PC-3 (cell line): ENCODE measurements at regions not wholly inside any gene's neighbourhood (a gene's known extent, or its start where the extent isn't known, plus 50 kb on each side); places are given as distances from the start of the nearest gene placed in this dataset.

ENCODE experiments used
- ATAC-seq: fragments of 200-7000 bp; cut with Tn5 transposase; 2 replicates; pipeline ENCODE4 v1.9.1; 2020; ENCODE audit warnings: mild to moderate bottlenecking, moderate library complexity
- BruUV-seq: library from RNA; stranded (reverse); fragments of 400-500 nt; replicated peaks from 2 replicates; lab custom pipeline; 2021; lab: Mats Ljungman, UMichigan
- CTCF ChIA-PET: fragments of 300-600 bp; sonication (Branson Sonifier 250); formaldehyde crosslinking; loops from one replicate; lab custom pipeline; 2022; ENCODE audit warnings: antibody characterized with exemption; lab: Charles Lee
- POLR2A ChIA-PET: fragments of 300-600 bp; sonication (Branson Sonifier 250); formaldehyde crosslinking; loops from one replicate; lab custom pipeline; 2022; ENCODE audit warnings: antibody characterized with exemption; ENCODE audit not compliant: unreplicated experiment; lab: Charles Lee
- DNase-seq: peaks from one replicate; pipeline ENCODE4 v3.0.0-alpha.2; 2015
- H2AFZ ChIP-seq: fragments of 300-600 bp; sonication (generic); 2 replicates; pipeline ENCODE4 v1.6.0; 2016; ENCODE audit warnings: antibody characterized with exemption, low read length
- H3F3A ChIP-seq: fragments of 300-600 bp; sonication (generic); one replicate; pipeline ENCODE4 v1.6.0; 2017; ENCODE audit warnings: antibody characterized with exemption, low read length, control low read depth, mild to moderate bottlenecking; ENCODE audit not compliant: unreplicated experiment
- H3K27ac ChIP-seq: fragments of 300-600 bp; sonication (generic); 2 replicates; pipeline ENCODE4 v1.5.1; 2016; ENCODE audit warnings: mild to moderate bottlenecking, low read length
- H3K27me3 ChIP-seq: fragments of 300-600 bp; sonication (generic); 2 replicates; pipeline ENCODE4 v1.6.1; 2016; ENCODE audit warnings: low read length, mixed read lengths
- H3K36me3 ChIP-seq: fragments of 300-600 bp; sonication (generic); 2 replicates; pipeline ENCODE4 v1.6.1; 2016; ENCODE audit warnings: low read depth, mixed run types, low read length, mixed read lengths
- H3K4me1 ChIP-seq: fragments of 300-600 bp; sonication (generic); 2 replicates; pipeline ENCODE4 v1.5.1; 2016; ENCODE audit warnings: low read length; ENCODE audit not compliant: insufficient read depth
- H3K4me2 ChIP-seq: fragments of 300-600 bp; sonication (generic); 2 replicates; pipeline ENCODE4 v1.6.0; 2016; ENCODE audit warnings: low read length
- H3K4me3 ChIP-seq: fragments of 300-600 bp; sonication (generic); 2 replicates; pipeline ENCODE4 v1.5.1; 2016; ENCODE audit warnings: mild to moderate bottlenecking, low read length, mixed read lengths
- H3K79me2 ChIP-seq: fragments of 300-600 bp; sonication (generic); 2 replicates; pipeline ENCODE4 v1.6.1; 2017; ENCODE audit warnings: low read length, mixed read lengths
- H3K9ac ChIP-seq: fragments of 300-600 bp; sonication (generic); 2 replicates; pipeline ENCODE4 v1.6.0; 2016; ENCODE audit warnings: mild to moderate bottlenecking, low read length
- H3K9me2 ChIP-seq: fragments of 300-600 bp; sonication (generic); replicated peaks from 2 replicates; pipeline ENCODE4 v1.6.1; 2016; ENCODE audit warnings: mixed run types, low read length, mixed read lengths
- H3K9me3 ChIP-seq: fragments of 300-600 bp; sonication (generic); 2 replicates; pipeline ENCODE4 v1.6.1; 2016; ENCODE audit warnings: low read length, mixed read lengths
- H4K20me1 ChIP-seq: fragments of 300-600 bp; sonication (generic); 2 replicates; pipeline ENCODE4 v1.6.1; 2016; ENCODE audit warnings: low read length, mixed read lengths
- CTCF ChIP-seq: fragments of 300-600 bp; sonication (generic); conservative IDR thresholded peaks from 2 replicates; pipeline ENCODE4 v1.5.1; 2017; ENCODE audit warnings: antibody characterized with exemption, low read depth, mild to moderate bottlenecking, low read length
- EZH2 ChIP-seq: fragments of 300-600 bp; sonication (generic); IDR thresholded peaks from one replicate; pipeline ENCODE4 v1.6.1; 2017; ENCODE audit warnings: antibody characterized with exemption, mild to moderate bottlenecking, low read length; ENCODE audit not compliant: unreplicated experiment
- EZH2phosphoT487 ChIP-seq: fragments of 300-600 bp; sonication (generic); IDR thresholded peaks from 2 replicates; pipeline ENCODE4 v1.6.1; 2018; ENCODE audit warnings: mild to moderate bottlenecking, antibody characterized with exemption, low read length, borderline replicate concordance
- intact Hi-C: fragments of 100-400 bp; cut with micrococcal nuclease; formaldehyde crosslinking; loops from 2 replicates; pipeline ENCODE4 v1.9.0; 2023

DNA sequence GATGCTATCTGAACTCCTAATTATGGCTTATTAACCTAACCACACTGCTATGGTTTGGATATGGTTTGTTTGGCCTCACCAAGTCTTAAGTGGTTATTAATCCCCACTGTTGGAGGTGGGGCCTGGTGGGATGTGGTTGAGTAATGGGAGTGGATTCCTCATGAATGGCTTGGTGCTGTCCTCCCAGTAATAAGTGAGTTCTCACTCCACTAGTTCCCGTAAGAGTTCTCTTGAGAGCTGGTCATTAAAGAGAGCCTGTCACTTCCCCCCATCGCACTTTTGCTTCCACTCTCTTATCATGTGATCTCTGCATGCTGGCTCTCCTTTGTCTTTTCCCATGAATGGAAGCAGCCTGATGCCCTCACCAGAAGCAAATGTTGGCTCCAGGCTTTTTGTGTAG, 328.8 kb downstream of the PLA2G4A start:
- CTCF ChIA-PET, result no interaction called here

GRCh38 chr1:187167555-187167954, 338.8 kb downstream of the PLA2G4A start:
- no peak overlapping the region for H2AFZ ChIP-seq
- ChIA-PET CTCF (no interaction called here), POLR2A (no interaction called here)
- ATAC-seq, result no peak
- no peak overlapping the region for H3K9ac ChIP-seq
- no peak overlapping the region for H3K4me2 ChIP-seq
- no peak for DNase-seq
- H3K4me1 ChIP-seq, result no peaks in the 10 kb centered on the region
- no peaks in the 10 kb centered on the region for H3K27me3 ChIP-seq
- TF ChIP-seq CTCF (no peak), EZH2phosphoT487 (no peak), EZH2 (no peak)
- no peaks in the 10 kb centered on the region for H4K20me1 ChIP-seq
- no peaks in the 10 kb centered on the region for H3K9me2 ChIP-seq
- BruUV-seq, result no TSS peak
- H3K79me2 ChIP-seq, result no peaks in the 10 kb centered on the region
- intact Hi-C loops, result no loop called here
- no peak overlapping the region for H3K27ac ChIP-seq
- no peaks in the 10 kb centered on the region for H3F3A ChIP-seq
- H3K9me3 ChIP-seq, result no peaks in the 10 kb centered on the region
- H3K36me3 ChIP-seq, result no peaks in the 10 kb centered on the region
- H3K4me3 ChIP-seq, result no peak overlapping the region

More for the DNA sequence above, 328.8 kb downstream of the PLA2G4A start:
- no peaks in the 10 kb centered on the region for H3F3A ChIP-seq
- POLR2A ChIA-PET, result no interaction called here
- H3K36me3 ChIP-seq, result no peaks in the 10 kb centered on the region
- H4K20me1 ChIP-seq, result no peaks in the 10 kb centered on the region
- no peak overlapping the region for H3K9ac ChIP-seq
- intact Hi-C loops, result no loop called here
- H3K27me3 ChIP-seq, result no peaks in the 10 kb centered on the region
- H3K4me2 ChIP-seq, result no peak overlapping the region
- H3K27ac ChIP-seq, result no peak overlapping the region
- no peak overlapping the region for H3K4me3 ChIP-seq
- no peaks in the 10 kb centered on the region for H3K9me3 ChIP-seq
- no peaks in the 10 kb centered on the region for H3K79me2 ChIP-seq
- no peaks in the 10 kb centered on the region for H3K4me1 ChIP-seq
- ATAC-seq (no peak), DNase-seq (no peak)
- TF ChIP-seq EZH2 (no peak), CTCF (no peak), EZH2phosphoT487 (no peak)
- no TSS peak for BruUV-seq
- no peak overlapping the region for H2AFZ ChIP-seq
- no peaks in the 10 kb centered on the region for H3K9me2 ChIP-seq

DNA sequence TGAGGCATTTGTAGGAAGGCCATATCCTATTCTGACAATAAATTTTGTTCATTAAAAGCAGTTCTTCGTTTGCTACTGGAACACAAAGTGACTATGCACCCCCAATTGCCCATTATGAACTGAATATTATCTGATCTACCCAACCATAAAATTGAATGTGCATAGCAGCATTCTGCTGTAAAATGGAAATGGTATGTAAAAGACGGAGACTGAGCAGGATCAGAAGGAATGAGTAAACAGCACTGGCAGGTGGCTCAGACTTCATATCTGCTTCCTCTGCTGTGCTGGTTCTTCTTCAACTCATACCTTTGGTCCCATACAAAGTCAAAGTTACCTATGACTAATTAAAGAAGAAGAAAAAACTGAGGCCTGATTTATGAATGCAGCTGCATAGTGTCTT, 339.5 kb downstream of the PLA2G4A start:
- TF ChIP-seq EZH2, result no peak
- no peak for TF ChIP-seq EZH2phosphoT487
- TF ChIP-seq CTCF, result no peak
- H4K20me1 ChIP-seq, result no peaks in the 10 kb centered on the region
- H3K27me3 ChIP-seq, result no peaks in the 10 kb centered on the region
- H3K27ac ChIP-seq, result no peak overlapping the region
- DNase-seq (no peak), ATAC-seq (no peak)
- no peaks in the 10 kb centered on the region for H3K9me2 ChIP-seq
- ChIA-PET POLR2A (no interaction called here), CTCF (no interaction called here)
- H3K79me2 ChIP-seq, result no peaks in the 10 kb centered on the region
- H3K4me1 ChIP-seq, result no peaks in the 10 kb centered on the region
- no peak overlapping the region for H3K9ac ChIP-seq
- H2AFZ ChIP-seq, result no peak overlapping the region
- no peaks in the 10 kb centered on the region for H3F3A ChIP-seq
- H3K4me3 ChIP-seq, result no peak overlapping the region
- no peaks in the 10 kb centered on the region for H3K36me3 ChIP-seq
- no peaks in the 10 kb centered on the region for H3K9me3 ChIP-seq
- no TSS peak for BruUV-seq
- H3K4me2 ChIP-seq, result no peak overlapping the region
- intact Hi-C loops, result no loop called here
